Suprapubic skin (tissue), 4 donors: ENCODE measurements at regions not wholly inside any gene's neighbourhood (a gene's known extent, or its start where the extent isn't known, plus 50 kb on each side); places are given as distances from the start of the nearest gene placed in this dataset.
A peak's percentile ranks its signal among the peaks of the same experiment; 100 is the strongest.
"Not testable (repeated sequence)": the region's sequence is repeated elsewhere in the genome, so short reads cannot be mapped to it uniquely, and the experiment has no call there.

ENCODE experiments used
- DNase-seq, 2 donors: peaks; one replicate each; pipeline ENCODE4 v3.0.0-alpha.2; 2019; ENCODE audit warnings: low spot score in 2 of 2
- H3K27ac ChIP-seq: fragments of 200-600 bp; sonication (generic); one replicate; pipeline ENCODE4 v1.5.1; 2019
- H3K27me3 ChIP-seq: fragments of 200-600 bp; sonication (generic); one replicate; pipeline ENCODE4 v1.5.1; 2019
- H3K36me3 ChIP-seq: fragments of 200-600 bp; sonication (generic); one replicate; pipeline ENCODE4 v1.5.1; 2019
- H3K4me1 ChIP-seq: fragments of 200-600 bp; sonication (generic); one replicate; pipeline ENCODE4 v1.5.1; 2019
- H3K4me3 ChIP-seq: fragments of 200-600 bp; sonication (generic); one replicate; pipeline ENCODE4 v1.5.1; 2019; ENCODE audit warnings: mild to moderate bottlenecking
- H3K9me3 ChIP-seq: fragments of 200-600 bp; sonication (generic); one replicate; pipeline ENCODE4 v1.5.1; 2019
- CTCF ChIP-seq, 2 donors: fragments of 200-600 bp in 1 of 2; fragments of 450-650 bp in 1 of 2; sonication (generic) in 1 of 2; IDR thresholded peaks; one replicate each; pipeline ENCODE4 v1.5.1; 2016 to 2019; ENCODE audit warnings: antibody characterized with exemption in 2 of 2, mild to moderate bottlenecking in 1 of 2, moderate library complexity in 1 of 2
- EP300 ChIP-seq: sonication (generic); formaldehyde crosslinking; IDR thresholded peaks from one replicate; pipeline ENCODE4 v1.6.1; 2017; ENCODE audit warnings: antibody characterized with exemption
- POLR2A ChIP-seq, 2 donors: fragments of 450-650 bp; IDR thresholded peaks; one replicate each; pipeline ENCODE4 v1.6.1; 2017; ENCODE audit warnings: antibody characterized with exemption in 2 of 2, mild to moderate bottlenecking in 2 of 2, moderate library complexity in 2 of 2
- POLR2AphosphoS5 ChIP-seq, 3 donors: sonication (generic); formaldehyde crosslinking; IDR thresholded peaks; one replicate each; pipeline ENCODE4 v1.6.1; 2017; ENCODE audit warnings: antibody characterized with exemption in 3 of 3
- WGBS: methylation state at CpG from one replicate; pipeline ENCODE4 v1.1.5; 2018; 5-methylcytosine and 5-hydroxymethylcytosine counted together

GRCh38 chr7:106568680-106569499 is 92.1 kb downstream of the CCDC71L start:
- TF ChIP-seq POLR2AphosphoS5 (IDR thresholded peaks at IDR 0.05) (peak in 2 of 3 donors; percentile 85 to 89), EP300 (no peak)
- H3K9me3 ChIP-seq = no peaks in the 10 kb centered on the region
- no peak overlapping the region for H3K4me3 ChIP-seq
- H3K27ac ChIP-seq = peak overlapping the region; percentile 15
- peak in 1 of 2 donors; percentile 67 for DNase-seq
- H3K36me3 ChIP-seq = no peaks in the 10 kb centered on the region
- no peaks in the 10 kb centered on the region for H3K27me3 ChIP-seq
- 44% methylated on average over 4 of the region's 4 CpGs for WGBS
- H3K4me1 ChIP-seq = peaks cover 12% of the 10 kb centered on the region

GRCh38 chr7:106568002-106568679 is 92.8 kb downstream of the CCDC71L start:
- no peak for DNase-seq
- Histone ChIP-seq H3K4me3 (no peak overlapping the region), H3K27ac (no peak overlapping the region), H3K36me3 (no peaks in the 10 kb centered on the region), H3K4me1 (peaks cover 14% of the 10 kb centered on the region), H3K9me3 (no peaks in the 10 kb centered on the region), H3K27me3 (no peaks in the 10 kb centered on the region)
- 44% methylated on average over 2 of the region's 2 CpGs for WGBS
- TF ChIP-seq CTCF (IDR thresholded peaks at IDR 0.05) (no peak), EP300 (no peak), POLR2A (IDR thresholded peaks at IDR 0.05) (no peak), POLR2AphosphoS5 (IDR thresholded peaks at IDR 0.05) (no peak)

GRCh38 chr7:106567204-106568001 is 93.6 kb downstream of the CCDC71L start:
- not testable (repeated sequence) for H3K4me3 ChIP-seq, H3K36me3 ChIP-seq, DNase-seq, H3K27ac ChIP-seq, H3K27me3 ChIP-seq, H3K9me3 ChIP-seq
- peaks cover 14% of the 10 kb centered on the region for H3K4me1 ChIP-seq
- WGBS = 79% methylated on average over 15 of the region's 15 CpGs

GRCh38 chr7:106566672-106567071 is 94.3 kb downstream of the CCDC71L start:
- Histone ChIP-seq H3K4me1 (peaks cover 14% of the 10 kb centered on the region), H3K4me3 (no peak overlapping the region), H3K9me3 (no peaks in the 10 kb centered on the region), H3K36me3 (no peaks in the 10 kb centered on the region), H3K27ac (no peak overlapping the region), H3K27me3 (no peaks in the 10 kb centered on the region)
- TF ChIP-seq CTCF (IDR thresholded peaks at IDR 0.05) = no peak
- DNase-seq = no peak
- WGBS = 70% methylated on average over 2 of the region's 2 CpGs

- Histone ChIP-seq H3K36me3 (no peaks in the 10 kb centered on the region), H3K4me3 (no peak overlapping the region), H3K9me3 (no peaks in the 10 kb centered on the region), H3K27ac (no peak overlapping the region), H3K27me3 (no peaks in the 10 kb centered on the region), H3K4me1 (peaks cover 14% of the 10 kb centered on the region)
- 72% methylated on average over 6 of the region's 6 CpGs for WGBS
- no peak for DNase-seq
- TF ChIP-seq EP300 (no peak), POLR2AphosphoS5 (IDR thresholded peaks at IDR 0.05) (no peak), CTCF (IDR thresholded peaks at IDR 0.05) (no peak), POLR2A (IDR thresholded peaks at IDR 0.05) (no peak)
Measured at GRCh38 chr7:106566196-106566595, 94.8 kb downstream of the CCDC71L start.

GRCh38 chr7:106565428-106565827 is 95.5 kb downstream of the CCDC71L start:
- Histone ChIP-seq H3K36me3 (no peaks in the 10 kb centered on the region), H3K4me3 (no peak overlapping the region), H3K9me3 (no peaks in the 10 kb centered on the region), H3K27me3 (no peaks in the 10 kb centered on the region), H3K4me1 (peaks cover 14% of the 10 kb centered on the region), H3K27ac (no peak overlapping the region)
- WGBS = 97% methylated on average over 1 of the region's 1 CpG
- DNase-seq = no peak
- TF ChIP-seq EP300 (no peak), POLR2AphosphoS5 (IDR thresholded peaks at IDR 0.05) (no peak), CTCF (IDR thresholded peaks at IDR 0.05) (no peak), POLR2A (IDR thresholded peaks at IDR 0.05) (no peak)
